GM23338 (cell line): ENCODE measurements at regions not wholly inside any gene's neighbourhood (a gene's known extent, or its start where the extent isn't known, plus 50 kb on each side); places are given as distances from the start of the nearest gene placed in this dataset.

ENCODE experiments used
- ATAC-seq: fragments of 200-7000 bp; cut with Tn5 transposase; 3 replicates; pipeline ENCODE4 v1.9.1; 2020
- DNase-seq: peaks from one replicate; pipeline ENCODE4 v3.0.0-alpha.2; 2015; ENCODE audit warnings: low spot score
- H2AFZ ChIP-seq: fragments of 200-600 bp; sonication (generic); 2 replicates; pipeline ENCODE4 v1.8.0; 2016; ENCODE audit warnings: antibody characterized with exemption, mild to moderate bottlenecking, moderate library complexity
- H3F3A ChIP-seq: fragments of 200-600 bp; sonication (generic); replicated peaks from 2 replicates; pipeline ENCODE4 v1.8.0; 2017; ENCODE audit warnings: antibody characterized with exemption, mixed run types, low read depth
- H3K27ac ChIP-seq: fragments of 200-600 bp; sonication (generic); 2 replicates; pipeline ENCODE4 v1.6.1; 2016; ENCODE audit warnings: low read depth
- H3K27me3 ChIP-seq: fragments of 200-600 bp; sonication (generic); 2 replicates; pipeline ENCODE4 v1.8.0; 2016; ENCODE audit warnings: mild to moderate bottlenecking, mixed run types, moderate library complexity; ENCODE audit not compliant: insufficient read depth
- H3K36me3 ChIP-seq: fragments of 200-600 bp; sonication (generic); 2 replicates; pipeline ENCODE4 v1.8.0; 2016; ENCODE audit warnings: mild to moderate bottlenecking; ENCODE audit not compliant: insufficient read depth
- H3K4me1 ChIP-seq: fragments of 200-600 bp; sonication (generic); 2 replicates; pipeline ENCODE4 v1.8.0; 2016; ENCODE audit warnings: mild to moderate bottlenecking, moderate library complexity; ENCODE audit not compliant: insufficient read depth
- H3K4me2 ChIP-seq: fragments of 200-600 bp; sonication (generic); 2 replicates; pipeline ENCODE4 v1.7.1; 2017; ENCODE audit warnings: mixed run types
- H3K4me3 ChIP-seq: fragments of 200-600 bp; sonication (generic); 2 replicates; pipeline ENCODE4 v1.6.1; 2016; ENCODE audit warnings: mixed run types
- H3K79me2 ChIP-seq: fragments of 200-600 bp; sonication (generic); replicated peaks from 2 replicates; pipeline ENCODE4 v1.8.0; 2017; ENCODE audit warnings: mild to moderate bottlenecking; ENCODE audit not compliant: insufficient read depth
- H3K9me2 ChIP-seq: fragments of 200-600 bp; sonication (generic); 2 replicates; pipeline ENCODE4 v1.8.0; 2017; ENCODE audit not compliant: insufficient read depth
- H4K20me1 ChIP-seq: fragments of 200-600 bp; sonication (generic); replicated peaks from 2 replicates; pipeline ENCODE4 v1.8.0; 2017; ENCODE audit warnings: mild to moderate bottlenecking; ENCODE audit not compliant: insufficient read depth
- H3K27ac Mint-ChIP-seq: 2 replicates; pipeline ENCODE4 v1.8.0; 2020; ENCODE audit warnings: inconsistent platforms, mild to moderate bottlenecking, moderate library complexity, mixed read lengths
- H3K27me3 Mint-ChIP-seq: 3 replicates; pipeline ENCODE4 v1.8.0; 2022; ENCODE audit warnings: low read depth, mild to moderate bottlenecking, moderate library complexity, mixed read lengths, inconsistent platforms; ENCODE audit not compliant: insufficient read depth, poor library complexity
- H3K36me3 Mint-ChIP-seq: 3 replicates; pipeline ENCODE4 v1.8.0; 2021; ENCODE audit warnings: low read depth, mild to moderate bottlenecking, inconsistent platforms, moderate library complexity, mixed read lengths
- H3K4me1 Mint-ChIP-seq: 3 replicates; pipeline ENCODE4 v1.8.0; 2020; ENCODE audit warnings: mild to moderate bottlenecking, inconsistent platforms, mixed read lengths
- H3K4me3 Mint-ChIP-seq: 3 replicates; pipeline ENCODE4 v1.8.0; 2021; ENCODE audit warnings: moderate library complexity, mild to moderate bottlenecking, inconsistent platforms, mixed read lengths
- H3K9me3 Mint-ChIP-seq: 3 replicates; pipeline ENCODE4 v1.8.0; 2020; ENCODE audit warnings: moderate library complexity, mild to moderate bottlenecking, inconsistent platforms, mixed read lengths
- CREB1 ChIP-seq: fragments of 250-450 bp; sonication (Bioruptor Pico); IDR thresholded peaks from 2 replicates; pipeline ENCODE4 v1.5.0; 2020; ENCODE audit warnings: low read depth, mild to moderate bottlenecking, moderate library complexity
- CTCF ChIP-seq, 2 experiments: fragments of 200-600 bp in 1 of 2; sonication (generic) in 1 of 2; conservative IDR thresholded peaks; 2 replicates each; pipeline versions ENCODE4 v1.5.1 to v1.6.1; 2016 to 2017; ENCODE audit warnings: antibody characterized with exemption in 2 of 2, low read depth in 2 of 2, mild to moderate bottlenecking in 2 of 2, moderate library complexity in 1 of 2
- ETS1 ChIP-seq: IDR thresholded peaks from 2 replicates; pipeline ENCODE4 v1.6.1; 2016; ENCODE audit warnings: antibody characterized with exemption
- EZH2 ChIP-seq: fragments of 200-600 bp; sonication (generic); IDR thresholded peaks from one replicate; pipeline ENCODE4 v1.8.0; 2017; ENCODE audit warnings: antibody characterized with exemption, mild to moderate bottlenecking, low read depth; ENCODE audit not compliant: unreplicated experiment
- EZH2phosphoT487 ChIP-seq: fragments of 200-600 bp; sonication (generic); IDR thresholded peaks from one replicate; pipeline ENCODE4 v1.8.1; 2018; ENCODE audit warnings: antibody characterized with exemption; ENCODE audit not compliant: unreplicated experiment
- JUNB ChIP-seq: IDR thresholded peaks from one replicate; pipeline ENCODE4 v1.6.1; 2016; ENCODE audit warnings: antibody characterized with exemption; ENCODE audit not compliant: unreplicated experiment
- NANOG ChIP-seq: IDR thresholded peaks from 2 replicates; pipeline ENCODE4 v1.6.1; 2016; ENCODE audit warnings: antibody characterized with exemption, borderline replicate concordance
- POLR2AphosphoS5 ChIP-seq: IDR thresholded peaks from 2 replicates; pipeline ENCODE4 v1.6.1; 2016; ENCODE audit warnings: antibody characterized with exemption, low read depth
- STAT1 ChIP-seq: IDR thresholded peaks from one replicate; pipeline ENCODE4 v1.6.1; 2016; ENCODE audit warnings: antibody characterized with exemption; ENCODE audit not compliant: unreplicated experiment
- ZNF114 ChIP-seq: fragments of 250-450 bp; sonication (Bioruptor Pico); IDR thresholded peaks from 2 replicates; pipeline ENCODE4 v1.5.0; 2020; ENCODE audit warnings: mild to moderate bottlenecking, moderate library complexity
- ZNF331 ChIP-seq: fragments of 250-450 bp; sonication (Bioruptor Pico); IDR thresholded peaks from 2 replicates; pipeline ENCODE4 v1.5.0; 2020; ENCODE audit warnings: low read depth, mild to moderate bottlenecking, moderate library complexity
- ZNF462 ChIP-seq: fragments of 250-450 bp; sonication (Bioruptor Pico); IDR thresholded peaks from 2 replicates; pipeline ENCODE4 v1.5.0; 2020; ENCODE audit warnings: mild to moderate bottlenecking, moderate library complexity
- TF ChIP-seq, protein P1 (sequence below): IDR thresholded peaks from one replicate; pipeline ENCODE4 v1.6.1; 2018; ENCODE audit warnings: antibody characterized with exemption; ENCODE audit not compliant: unreplicated experiment

DNA sequence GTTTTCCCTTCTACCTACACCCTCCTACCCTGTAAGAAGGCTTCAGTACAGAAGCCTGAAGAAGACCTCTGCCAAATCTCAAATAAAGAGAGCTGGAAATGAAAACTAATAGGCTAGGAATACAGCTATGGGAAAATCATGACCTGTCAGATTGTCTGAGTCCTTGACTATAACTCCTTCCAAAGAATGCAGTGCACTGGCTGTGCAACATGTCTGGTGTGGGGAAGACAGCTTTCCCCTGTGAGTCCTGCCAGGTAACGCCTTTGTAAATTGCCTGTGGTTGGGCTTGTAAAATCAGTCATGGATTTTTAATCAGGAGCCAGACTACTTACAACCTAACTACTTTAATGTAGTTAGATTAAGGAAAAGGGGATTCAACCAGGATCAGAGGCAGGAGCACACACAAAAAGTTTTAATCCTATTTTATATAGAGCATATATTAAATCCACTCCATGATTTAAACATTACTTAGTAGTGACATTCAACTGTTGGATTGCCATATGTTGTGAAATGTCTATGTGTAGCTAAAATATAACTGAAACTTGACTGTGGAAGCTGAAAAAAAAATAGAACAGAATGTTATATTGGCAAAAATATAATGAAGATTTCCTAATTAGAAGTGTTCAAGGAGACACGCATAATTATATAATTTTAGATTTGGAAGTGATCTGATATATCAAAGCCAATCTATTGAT, 1667.8 kb downstream of the KCNT2 start:
- no peak for DNase-seq
- H3K36me3 ChIP-seq = no peaks in the 10 kb centered on the region

More for the DNA sequence above, 1667.8 kb downstream of the KCNT2 start:
- no peaks in the 10 kb centered on the region for H3K27me3 Mint-ChIP-seq
- no peaks in the 10 kb centered on the region for H3K36me3 Mint-ChIP-seq
- H2AFZ ChIP-seq = no peak overlapping the region
- no peak overlapping the region for H3K27ac ChIP-seq
- H3K27me3 ChIP-seq = no peaks in the 10 kb centered on the region
- no peak overlapping the region for H3K4me2 ChIP-seq
- H4K20me1 ChIP-seq = no peaks in the 10 kb centered on the region
- H3K4me3 ChIP-seq = no peak overlapping the region
- no peaks in the 10 kb centered on the region for H3K9me3 Mint-ChIP-seq
- no peaks in the 10 kb centered on the region for H3F3A ChIP-seq
- ATAC-seq = no peak
- H3K79me2 ChIP-seq = no peaks in the 10 kb centered on the region
- H3K9me2 ChIP-seq = peaks cover 7% of the 10 kb centered on the region; the same call in 1 of the 2 replicates
- H3K4me3 Mint-ChIP-seq = no peak overlapping the region
- H3K27ac Mint-ChIP-seq = no peak overlapping the region
- no peaks in the 10 kb centered on the region for H3K4me1 ChIP-seq
- peaks cover 3% of the 10 kb centered on the region; the same call in 2 of the 3 replicates for H3K4me1 Mint-ChIP-seq
- TF ChIP-seq STAT1 = no peak
- TF ChIP-seq ZNF114 (CRISPR knock-in tag) = no peak
- TF ChIP-seq EZH2 = no peak
- TF ChIP-seq ZNF331 (CRISPR knock-in tag) = no peak
- TF ChIP-seq, protein P1, sequence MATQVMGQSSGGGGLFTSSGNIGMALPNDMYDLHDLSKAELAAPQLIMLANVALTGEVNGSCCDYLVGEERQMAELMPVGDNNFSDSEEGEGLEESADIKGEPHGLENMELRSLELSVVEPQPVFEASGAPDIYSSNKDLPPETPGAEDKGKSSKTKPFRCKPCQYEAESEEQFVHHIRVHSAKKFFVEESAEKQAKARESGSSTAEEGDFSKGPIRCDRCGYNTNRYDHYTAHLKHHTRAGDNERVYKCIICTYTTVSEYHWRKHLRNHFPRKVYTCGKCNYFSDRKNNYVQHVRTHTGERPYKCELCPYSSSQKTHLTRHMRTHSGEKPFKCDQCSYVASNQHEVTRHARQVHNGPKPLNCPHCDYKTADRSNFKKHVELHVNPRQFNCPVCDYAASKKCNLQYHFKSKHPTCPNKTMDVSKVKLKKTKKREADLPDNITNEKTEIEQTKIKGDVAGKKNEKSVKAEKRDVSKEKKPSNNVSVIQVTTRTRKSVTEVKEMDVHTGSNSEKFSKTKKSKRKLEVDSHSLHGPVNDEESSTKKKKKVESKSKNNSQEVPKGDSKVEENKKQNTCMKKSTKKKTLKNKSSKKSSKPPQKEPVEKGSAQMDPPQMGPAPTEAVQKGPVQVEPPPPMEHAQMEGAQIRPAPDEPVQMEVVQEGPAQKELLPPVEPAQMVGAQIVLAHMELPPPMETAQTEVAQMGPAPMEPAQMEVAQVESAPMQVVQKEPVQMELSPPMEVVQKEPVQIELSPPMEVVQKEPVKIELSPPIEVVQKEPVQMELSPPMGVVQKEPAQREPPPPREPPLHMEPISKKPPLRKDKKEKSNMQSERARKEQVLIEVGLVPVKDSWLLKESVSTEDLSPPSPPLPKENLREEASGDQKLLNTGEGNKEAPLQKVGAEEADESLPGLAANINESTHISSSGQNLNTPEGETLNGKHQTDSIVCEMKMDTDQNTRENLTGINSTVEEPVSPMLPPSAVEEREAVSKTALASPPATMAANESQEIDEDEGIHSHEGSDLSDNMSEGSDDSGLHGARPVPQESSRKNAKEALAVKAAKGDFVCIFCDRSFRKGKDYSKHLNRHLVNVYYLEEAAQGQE = no peak
- no peak for TF ChIP-seq JUNB
- TF ChIP-seq POLR2AphosphoS5 = no peak
- no peak for TF ChIP-seq CTCF (conservative IDR thresholded peaks at IDR 0.05; ENCODE audit: low read depth in 2 of 2)
- TF ChIP-seq CREB1 (CRISPR knock-in tag) = no peak
- TF ChIP-seq ETS1 = no peak
- TF ChIP-seq NANOG = no peak
- TF ChIP-seq ZNF462 (CRISPR knock-in tag) = no peak
- no peak for TF ChIP-seq EZH2phosphoT487
